Neural cell (in vitro differentiated cells): ENCODE measurements at regions not wholly inside any gene's neighbourhood (a gene's known extent, or its start where the extent isn't known, plus 50 kb on each side); places are given as distances from the start of the nearest gene placed in this dataset.

Experiments used
- CTCF ChIP-seq: fragments of 450-650 bp; IDR thresholded peaks from 2 replicates; pipeline ENCODE4 v1.5.1; 2014; ENCODE audit warnings: antibody characterized with exemption, mild to moderate bottlenecking, moderate library complexity; ENCODE audit not compliant: poor library complexity, severe bottlenecking
- TAF1 ChIP-seq: IDR thresholded peaks from 2 replicates; pipeline ENCODE4 v1.6.1; 2012; ENCODE audit warnings: low read depth
- TF ChIP-seq, protein P1 (sequence below): IDR thresholded peaks from 2 replicates; pipeline ENCODE4 v1.6.1; 2012; ENCODE audit warnings: borderline replicate concordance

DNA sequence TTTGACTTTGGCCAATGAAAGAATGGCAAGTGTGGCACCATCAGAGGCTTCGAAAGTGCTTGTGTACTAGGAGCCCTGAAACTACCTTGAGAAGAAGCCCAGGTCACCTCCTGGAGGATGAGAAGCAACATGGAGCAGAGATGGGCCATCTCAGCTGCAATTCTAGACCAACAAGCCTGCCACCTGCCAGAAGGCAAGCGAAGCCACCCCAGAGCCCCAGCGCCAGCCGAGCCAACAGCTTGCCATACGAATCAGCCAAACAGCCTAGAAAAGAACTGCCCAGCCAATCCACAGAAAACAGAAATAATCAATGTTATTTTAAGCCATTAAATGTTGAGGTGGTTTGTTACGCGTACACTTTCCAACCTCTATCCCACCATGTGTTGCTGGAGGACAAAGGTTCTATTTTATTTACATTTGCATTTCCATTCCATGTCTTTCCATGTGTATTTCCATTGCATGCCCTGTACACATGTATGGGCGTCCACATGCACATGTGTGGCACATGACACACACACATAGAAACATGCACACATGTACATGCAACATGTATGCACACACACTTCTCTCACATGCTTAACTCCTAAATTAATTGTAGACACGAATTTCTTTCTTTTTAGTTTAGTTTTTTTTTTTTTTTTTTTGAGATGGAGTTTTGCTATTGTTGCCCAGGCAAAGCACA lies 144.3 kb upstream of the TNRC6C start:
- no peak for TF ChIP-seq CTCF
- TF ChIP-seq, protein P1, sequence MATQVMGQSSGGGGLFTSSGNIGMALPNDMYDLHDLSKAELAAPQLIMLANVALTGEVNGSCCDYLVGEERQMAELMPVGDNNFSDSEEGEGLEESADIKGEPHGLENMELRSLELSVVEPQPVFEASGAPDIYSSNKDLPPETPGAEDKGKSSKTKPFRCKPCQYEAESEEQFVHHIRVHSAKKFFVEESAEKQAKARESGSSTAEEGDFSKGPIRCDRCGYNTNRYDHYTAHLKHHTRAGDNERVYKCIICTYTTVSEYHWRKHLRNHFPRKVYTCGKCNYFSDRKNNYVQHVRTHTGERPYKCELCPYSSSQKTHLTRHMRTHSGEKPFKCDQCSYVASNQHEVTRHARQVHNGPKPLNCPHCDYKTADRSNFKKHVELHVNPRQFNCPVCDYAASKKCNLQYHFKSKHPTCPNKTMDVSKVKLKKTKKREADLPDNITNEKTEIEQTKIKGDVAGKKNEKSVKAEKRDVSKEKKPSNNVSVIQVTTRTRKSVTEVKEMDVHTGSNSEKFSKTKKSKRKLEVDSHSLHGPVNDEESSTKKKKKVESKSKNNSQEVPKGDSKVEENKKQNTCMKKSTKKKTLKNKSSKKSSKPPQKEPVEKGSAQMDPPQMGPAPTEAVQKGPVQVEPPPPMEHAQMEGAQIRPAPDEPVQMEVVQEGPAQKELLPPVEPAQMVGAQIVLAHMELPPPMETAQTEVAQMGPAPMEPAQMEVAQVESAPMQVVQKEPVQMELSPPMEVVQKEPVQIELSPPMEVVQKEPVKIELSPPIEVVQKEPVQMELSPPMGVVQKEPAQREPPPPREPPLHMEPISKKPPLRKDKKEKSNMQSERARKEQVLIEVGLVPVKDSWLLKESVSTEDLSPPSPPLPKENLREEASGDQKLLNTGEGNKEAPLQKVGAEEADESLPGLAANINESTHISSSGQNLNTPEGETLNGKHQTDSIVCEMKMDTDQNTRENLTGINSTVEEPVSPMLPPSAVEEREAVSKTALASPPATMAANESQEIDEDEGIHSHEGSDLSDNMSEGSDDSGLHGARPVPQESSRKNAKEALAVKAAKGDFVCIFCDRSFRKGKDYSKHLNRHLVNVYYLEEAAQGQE = no peak
- no peak for TF ChIP-seq TAF1
